ENCODE measurements at regions not wholly inside any gene's neighbourhood (a gene's known extent, or its start where the extent isn't known, plus 50 kb on each side); places are given as distances from the start of the nearest gene placed in this dataset.

DNA sequence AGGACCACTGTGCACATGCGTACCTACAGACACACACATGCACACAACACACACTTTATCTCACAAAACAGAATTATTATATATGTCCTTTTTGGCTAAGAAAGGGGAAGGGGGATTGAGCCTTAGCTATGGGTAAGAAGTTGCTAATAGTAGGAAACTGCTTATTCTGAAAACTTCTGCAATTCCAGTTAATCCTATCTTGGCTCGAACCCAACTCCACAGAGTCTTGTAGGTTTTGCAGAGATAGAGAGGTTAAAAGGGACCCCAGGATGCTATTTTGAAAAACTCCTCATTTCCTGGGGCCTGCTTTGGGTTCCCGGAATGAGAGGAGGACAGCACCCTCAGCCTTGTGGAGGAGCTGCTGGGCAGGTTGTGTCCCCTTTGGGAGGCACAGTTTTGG, 233.8 kb downstream of the CLIC5 start:
- TF ChIP-seq, protein P1, sequence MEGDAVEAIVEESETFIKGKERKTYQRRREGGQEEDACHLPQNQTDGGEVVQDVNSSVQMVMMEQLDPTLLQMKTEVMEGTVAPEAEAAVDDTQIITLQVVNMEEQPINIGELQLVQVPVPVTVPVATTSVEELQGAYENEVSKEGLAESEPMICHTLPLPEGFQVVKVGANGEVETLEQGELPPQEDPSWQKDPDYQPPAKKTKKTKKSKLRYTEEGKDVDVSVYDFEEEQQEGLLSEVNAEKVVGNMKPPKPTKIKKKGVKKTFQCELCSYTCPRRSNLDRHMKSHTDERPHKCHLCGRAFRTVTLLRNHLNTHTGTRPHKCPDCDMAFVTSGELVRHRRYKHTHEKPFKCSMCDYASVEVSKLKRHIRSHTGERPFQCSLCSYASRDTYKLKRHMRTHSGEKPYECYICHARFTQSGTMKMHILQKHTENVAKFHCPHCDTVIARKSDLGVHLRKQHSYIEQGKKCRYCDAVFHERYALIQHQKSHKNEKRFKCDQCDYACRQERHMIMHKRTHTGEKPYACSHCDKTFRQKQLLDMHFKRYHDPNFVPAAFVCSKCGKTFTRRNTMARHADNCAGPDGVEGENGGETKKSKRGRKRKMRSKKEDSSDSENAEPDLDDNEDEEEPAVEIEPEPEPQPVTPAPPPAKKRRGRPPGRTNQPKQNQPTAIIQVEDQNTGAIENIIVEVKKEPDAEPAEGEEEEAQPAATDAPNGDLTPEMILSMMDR (IDR thresholded peaks at IDR 0.05), result no peak
- TF ChIP-seq POLR2AphosphoS5 (IDR thresholded peaks at IDR 0.05), result no peak

Data from prostate gland (tissue), 2 donors.